ENCODE measurements at regions not wholly inside any gene's neighbourhood (a gene's known extent, or its start where the extent isn't known, plus 50 kb on each side); places are given as distances from the start of the nearest gene placed in this dataset.
"Not testable (repeated sequence)": the region's sequence is repeated elsewhere in the genome, so short reads cannot be mapped to it uniquely, and the experiment has no call there.

GRCh38 chrX:69431420-69431819 is 72.7 kb upstream of the NALF2 start:
- DNase-seq (ENCODE audit: low read depth in 2 of 2) = no peak

GRCh38 chrX:69430785-69431184 is 73.3 kb upstream of the NALF2 start:
- no peak for DNase-seq (ENCODE audit: low read depth in 2 of 2)

GRCh38 chrX:69429339-69430015 is 74.6 kb upstream of the NALF2 start:
- no peak for DNase-seq (ENCODE audit: low read depth in 2 of 2)

- DNase-seq (ENCODE audit: low read depth in 2 of 2) = no peak
Measured at GRCh38 chrX:69428216-69428615, 75.9 kb upstream of the NALF2 start.

GRCh38 chrX:69424910-69425309 is 79.2 kb upstream of the NALF2 start:
- DNase-seq (ENCODE audit: low read depth in 2 of 2) = no peak

- DNase-seq (ENCODE audit: low read depth in 2 of 2) = no peak
Measured at GRCh38 chrX:69424161-69424560, 80.0 kb upstream of the NALF2 start.

GRCh38 chrX:69422208-69422607 is 81.9 kb upstream of the NALF2 start:
- not testable (repeated sequence) for DNase-seq (ENCODE audit: low read depth in 2 of 2)

GRCh38 chrX:69415698-69416097 is 88.4 kb upstream of the NALF2 start:
- no peak for DNase-seq (ENCODE audit: low read depth in 2 of 2)

GRCh38 chrX:69412661-69413060 is 91.5 kb upstream of the NALF2 start:
- no peak for DNase-seq (ENCODE audit: low read depth in 2 of 2)

- no peak for DNase-seq (ENCODE audit: low read depth in 2 of 2)
Measured at GRCh38 chrX:69398881-69399280, 105.2 kb upstream of the NALF2 start.

GRCh38 chrX:69396916-69397315 is 107.2 kb upstream of the NALF2 start:
- no peak for DNase-seq (ENCODE audit: low read depth in 2 of 2)

- no peak for DNase-seq (ENCODE audit: low read depth in 2 of 2)
Measured at GRCh38 chrX:69395306-69395705, 108.8 kb upstream of the NALF2 start.

GRCh38 chrX:69389101-69389501 is 115.0 kb upstream of the NALF2 start:
- DNase-seq (ENCODE audit: low read depth in 2 of 2) = no peak

- no peak for DNase-seq (ENCODE audit: low read depth in 2 of 2)
Measured at GRCh38 chrX:69388526-69388925, 115.6 kb upstream of the NALF2 start.

- no peak for DNase-seq (ENCODE audit: low read depth in 2 of 2)
Measured at GRCh38 chrX:69387567-69388487, 116.3 kb upstream of the NALF2 start.

GRCh38 chrX:69386681-69387080 is 117.4 kb upstream of the NALF2 start:
- DNase-seq (ENCODE audit: low read depth in 2 of 2) = no peak

GRCh38 chrX:69379412-69379811 is 124.7 kb upstream of the NALF2 start:
- DNase-seq (ENCODE audit: low read depth in 2 of 2) = no peak

GRCh38 chrX:69374569-69374968 is 129.6 kb upstream of the NALF2 start:
- DNase-seq (ENCODE audit: low read depth in 2 of 2) = no peak

GRCh38 chrX:69372435-69372834 is 131.7 kb upstream of the NALF2 start:
- no peak for DNase-seq (ENCODE audit: low read depth in 2 of 2)

GRCh38 chrX:69371159-69371558 is 133.0 kb upstream of the NALF2 start:
- DNase-seq (ENCODE audit: low read depth in 2 of 2) = no peak

GRCh38 chrX:69369999-69370398 is 134.1 kb upstream of the NALF2 start:
- no peak for DNase-seq (ENCODE audit: low read depth in 2 of 2)

- DNase-seq (ENCODE audit: low read depth in 2 of 2) = no peak
Measured at GRCh38 chrX:69366183-69366582, 137.9 kb upstream of the NALF2 start.

GRCh38 chrX:69365755-69366154 is 138.4 kb upstream of the NALF2 start:
- DNase-seq (ENCODE audit: low read depth in 2 of 2) = no peak
